Activated CD4-positive, alpha-beta T cell treated with anti-CD3 and anti-CD28 coated beads for 24 hours (primary cell): ENCODE measurements at regions not wholly inside any gene's neighbourhood (a gene's known extent, or its start where the extent isn't known, plus 50 kb on each side); places are given as distances from the start of the nearest gene placed in this dataset.

Source experiments
- DNase-seq, 2 donors: peaks; one replicate each; pipeline ENCODE4 v3.0.0-alpha.2; 2020; ENCODE audit warnings: low read depth in 2 of 2

DNA sequence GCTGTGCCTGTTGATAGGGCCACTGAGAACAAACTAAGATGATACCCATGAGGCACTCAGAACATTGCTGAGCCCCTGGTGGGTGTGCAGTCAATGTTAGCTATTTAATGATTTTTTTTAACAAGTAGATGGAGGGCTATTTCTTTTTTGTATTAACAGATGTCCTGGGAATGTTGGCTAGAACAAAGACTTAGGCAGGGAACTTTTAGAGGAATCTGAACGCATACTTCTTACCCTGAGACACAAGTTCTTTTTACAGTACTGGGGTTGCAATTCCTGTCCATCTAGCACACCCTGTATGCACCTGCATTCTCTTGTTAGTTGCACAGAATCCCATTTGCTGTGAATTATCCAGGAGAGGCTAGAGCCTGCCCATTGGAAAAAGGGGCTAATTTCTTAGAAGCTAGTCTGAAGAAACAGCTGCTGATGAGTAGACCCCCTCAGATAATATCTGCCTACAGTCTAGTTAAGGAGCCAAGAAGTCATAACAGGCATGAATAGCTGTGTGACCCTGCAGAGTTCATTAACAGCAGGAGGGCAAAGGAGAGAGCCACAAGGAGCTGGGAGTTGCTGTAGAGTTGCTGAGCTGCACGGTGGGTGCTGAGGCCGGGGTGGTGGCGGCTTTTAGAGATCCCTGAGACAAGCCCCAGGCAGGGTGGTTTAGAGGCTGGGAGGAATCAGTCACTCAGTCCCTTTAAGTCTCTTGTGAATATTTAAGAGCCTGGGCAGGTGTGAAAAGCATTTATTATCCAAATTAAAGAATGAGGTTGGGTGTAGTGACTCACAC is 103.7 kb upstream of the FZD8 start:
- no peak for DNase-seq

DNA sequence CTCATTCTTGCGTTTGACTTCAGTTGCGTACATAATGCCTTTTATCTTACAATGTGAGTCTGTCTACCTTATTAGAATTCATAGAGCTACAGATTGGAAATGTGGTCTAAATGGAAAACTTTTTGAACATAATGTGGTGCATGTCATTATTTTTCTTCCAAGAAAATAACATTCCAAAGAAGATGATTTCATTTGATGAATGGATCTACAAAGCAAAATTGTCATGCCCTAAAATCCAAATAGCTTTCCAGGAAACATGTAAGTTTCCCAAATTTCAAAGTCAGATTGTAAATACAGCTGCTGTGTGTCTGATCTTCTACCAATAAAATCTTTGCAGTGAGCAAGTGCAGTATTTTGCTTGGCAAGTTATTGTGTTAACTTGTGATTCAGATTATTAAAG is 101.8 kb upstream of the FZD8 start:
- DNase-seq: no peak

DNA sequence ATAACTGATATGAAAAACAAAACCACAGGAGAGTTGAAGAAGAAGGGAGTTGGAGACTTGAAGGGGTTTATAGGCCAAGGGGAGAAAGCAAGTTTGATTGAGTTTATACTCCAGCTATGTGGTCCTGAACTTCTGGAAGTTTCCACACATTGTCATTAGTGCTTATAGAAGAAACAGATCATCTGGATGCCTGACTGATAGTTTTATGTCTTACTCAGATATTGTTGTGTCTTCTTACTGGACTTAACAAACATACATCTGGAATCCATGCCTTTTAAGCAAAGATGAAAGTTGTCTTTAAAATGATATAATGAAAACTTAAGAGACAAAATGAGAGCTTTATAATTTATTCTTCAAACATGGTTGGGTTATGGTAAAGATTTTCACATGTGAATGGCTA is 101.3 kb upstream of the FZD8 start:
- DNase-seq: no peak

DNA sequence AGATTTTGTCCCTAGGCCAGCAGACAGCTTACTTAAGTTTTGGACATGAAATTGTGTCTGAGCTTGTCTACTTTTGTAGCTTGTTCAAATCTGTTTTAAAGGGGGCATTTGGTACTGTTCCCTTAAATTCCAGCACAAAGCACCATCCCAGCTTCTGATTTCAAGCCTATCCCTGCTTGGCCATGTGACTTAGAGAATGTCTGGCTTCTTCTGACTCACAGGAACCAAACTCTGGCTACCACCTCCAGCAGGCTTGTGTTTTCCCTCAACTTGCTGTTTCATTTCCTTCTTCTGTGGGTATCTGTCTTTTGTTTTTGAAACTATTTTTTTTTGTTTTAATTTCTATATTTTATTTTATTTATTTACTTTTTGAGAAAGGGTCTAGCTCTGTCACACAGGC is 97.9 kb upstream of the FZD8 start:
- DNase-seq: no peak

DNA sequence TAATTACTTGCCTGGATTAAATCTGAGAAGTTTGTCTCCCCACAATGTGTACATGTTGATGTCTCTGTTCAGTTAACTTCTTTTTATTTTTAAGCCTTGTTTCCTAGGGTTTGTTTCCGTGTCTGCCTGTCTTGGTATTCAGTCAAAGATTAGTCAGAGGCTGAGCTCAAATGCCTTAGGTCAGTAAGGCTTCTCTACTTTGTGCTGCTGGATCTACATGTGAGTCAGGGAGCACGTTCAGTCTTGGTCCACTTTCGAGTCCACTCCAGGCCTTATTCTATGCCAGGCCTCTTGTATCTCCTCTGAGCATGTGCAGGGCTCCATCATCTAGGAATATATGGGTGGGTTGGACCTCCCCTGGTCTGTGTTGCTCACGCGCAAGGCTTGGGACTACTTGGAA is 93.3 kb upstream of the FZD8 start:
- no peak for DNase-seq

DNA sequence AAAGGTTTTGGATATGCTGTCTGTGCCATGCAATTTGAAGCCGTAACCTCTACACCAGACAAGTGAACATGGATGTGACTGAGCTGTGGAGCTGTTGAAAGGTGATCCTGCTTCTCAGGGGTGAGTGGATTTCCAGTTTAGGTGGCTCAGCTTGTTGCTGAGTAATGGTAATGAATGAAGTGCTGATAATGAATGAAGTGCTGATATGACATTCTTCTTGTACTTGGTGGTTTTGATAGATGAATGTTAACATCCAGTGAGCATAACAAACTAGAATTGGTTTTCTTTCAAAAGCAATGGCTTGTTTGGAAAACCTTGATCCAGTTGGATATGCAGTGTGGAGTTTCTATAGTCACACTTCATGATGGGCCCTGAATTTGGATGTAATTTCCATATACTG is 89.7 kb upstream of the FZD8 start:
- no peak for DNase-seq

DNA sequence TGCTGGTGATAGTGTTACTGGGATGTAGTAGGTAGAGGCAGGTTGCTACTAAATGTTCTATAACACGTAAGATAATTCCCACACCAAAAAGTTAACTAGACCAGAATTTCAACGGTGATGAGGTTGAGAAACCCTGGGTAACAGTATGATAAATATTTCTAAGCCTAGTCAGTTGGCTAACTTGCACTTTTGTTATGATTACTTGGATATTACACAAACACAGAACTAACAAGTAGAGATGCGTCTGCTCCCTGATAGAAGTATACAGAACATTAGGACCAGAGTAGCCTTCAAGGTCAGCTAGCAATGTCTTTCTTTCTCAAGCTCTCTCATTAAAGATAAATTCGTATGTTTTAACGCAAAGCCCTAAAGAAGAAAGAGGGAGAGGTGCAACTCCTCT is 86.2 kb upstream of the FZD8 start:
- DNase-seq: no peak

DNA sequence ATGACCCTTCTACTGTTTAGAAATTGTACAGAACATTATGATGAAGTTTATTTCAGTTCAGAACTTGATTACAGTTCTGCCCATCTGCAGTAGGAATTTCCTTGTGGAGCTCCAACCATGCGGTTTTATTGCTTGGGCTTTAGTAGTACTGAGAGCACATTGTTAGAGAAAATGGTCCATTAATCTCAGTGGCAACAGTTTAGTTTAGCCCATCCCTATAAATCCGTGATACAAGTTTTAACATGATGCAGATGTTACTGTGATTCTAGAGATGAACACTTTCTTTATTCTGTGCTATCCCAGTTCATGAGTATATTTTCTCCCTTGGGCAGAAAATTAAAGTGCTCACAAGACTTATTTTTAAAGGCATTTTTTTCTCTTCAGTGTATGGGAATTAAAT is 84.8 kb upstream of the FZD8 start:
- no peak for DNase-seq

DNA sequence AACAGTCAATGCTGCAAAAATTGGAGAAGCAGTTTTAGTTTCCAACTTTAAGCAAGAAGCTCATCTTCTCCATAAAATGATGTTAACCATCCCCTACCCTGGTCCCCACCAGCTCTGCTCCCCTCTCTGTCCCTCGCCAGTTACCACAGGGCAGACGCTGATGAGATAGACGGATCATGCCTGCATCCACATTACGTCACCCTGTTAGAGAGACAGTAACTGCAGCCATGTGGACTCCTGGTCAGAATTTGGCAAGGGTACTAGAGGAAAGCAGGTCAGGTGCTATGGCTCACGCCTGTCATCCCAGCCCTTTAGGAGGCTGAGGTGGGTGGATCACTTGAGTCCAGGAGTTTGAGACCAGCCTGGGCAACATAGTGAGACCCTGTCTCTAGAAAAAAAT is 81.9 kb upstream of the FZD8 start:
- DNase-seq: no peak

DNA sequence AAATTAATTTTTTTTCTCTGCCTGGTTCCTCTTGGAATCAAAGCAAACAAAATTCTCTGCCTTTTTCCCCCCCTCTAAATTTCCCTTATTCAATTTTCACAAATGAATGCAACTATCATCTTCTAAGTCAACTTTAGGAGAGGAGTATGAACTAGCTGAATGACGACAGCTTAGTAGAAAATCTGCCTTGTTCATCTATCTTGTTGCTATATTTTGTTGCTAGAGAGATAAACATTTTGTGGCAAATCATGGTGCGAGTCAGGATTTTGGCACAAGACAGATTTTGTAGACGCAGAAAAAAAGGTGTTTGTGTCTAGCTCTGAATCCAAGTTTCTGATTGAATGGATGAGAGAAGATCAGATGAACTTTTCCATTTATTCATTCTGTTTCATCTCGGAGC is 81.0 kb upstream of the FZD8 start:
- no peak for DNase-seq

DNA sequence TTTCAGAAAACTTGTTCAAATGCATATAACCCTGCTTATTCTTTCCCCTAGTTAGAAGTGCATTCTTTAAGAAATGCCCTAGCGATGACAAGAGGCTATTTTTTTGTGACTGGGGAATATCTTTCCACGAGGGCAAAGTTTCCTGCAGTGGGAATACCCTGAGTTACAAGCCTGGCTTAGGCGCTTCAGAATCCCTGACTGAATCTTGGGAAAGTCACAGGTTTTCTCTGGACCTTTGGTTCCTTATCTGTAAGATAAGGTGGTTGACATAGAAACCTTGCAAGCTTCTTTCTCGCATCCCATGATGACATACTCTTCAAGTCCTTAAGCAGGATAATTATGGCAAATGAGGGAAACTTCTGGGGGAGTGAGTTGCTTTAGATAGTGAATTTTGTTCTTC is 80.5 kb upstream of the FZD8 start:
- no peak for DNase-seq

DNA sequence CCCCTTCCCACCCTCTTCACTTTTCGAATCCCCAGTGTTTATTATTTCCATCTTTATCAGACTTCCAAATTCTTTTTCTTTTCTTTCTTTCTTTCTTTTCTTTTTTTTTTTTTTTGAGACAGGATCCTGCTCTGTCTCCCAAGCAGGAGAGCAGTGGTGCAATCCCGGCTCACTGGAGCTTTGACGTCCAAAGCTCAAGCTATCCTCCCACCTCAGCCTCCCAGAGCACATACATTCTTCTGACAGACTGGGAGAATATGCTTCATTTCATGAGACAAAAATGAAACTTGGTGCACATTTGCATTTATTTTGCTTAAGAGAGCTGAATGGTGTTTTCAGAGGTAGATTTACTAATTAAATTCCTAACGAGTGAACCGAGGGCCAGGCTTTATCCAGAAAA is 80.1 kb upstream of the FZD8 start:
- DNase-seq: no peak

DNA sequence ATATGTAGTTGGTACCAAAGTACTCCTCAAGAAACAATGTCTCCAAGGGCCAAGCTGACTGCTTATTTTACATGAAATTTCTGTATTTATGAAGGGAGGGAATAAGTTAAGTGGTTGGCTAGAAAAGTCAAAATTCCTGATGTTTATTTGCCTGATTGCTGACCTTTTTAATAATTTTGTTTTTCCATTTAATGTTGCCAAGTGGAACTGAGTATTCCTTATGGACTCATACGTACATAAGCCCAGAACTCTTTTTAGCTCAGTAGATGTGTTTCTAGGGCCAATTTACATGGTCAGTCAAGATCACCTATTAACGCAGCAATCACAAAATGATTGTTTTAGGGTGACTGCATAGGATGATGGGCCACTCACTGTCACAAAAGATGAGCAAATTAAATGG is 78.3 kb upstream of the FZD8 start:
- DNase-seq: no peak

DNA sequence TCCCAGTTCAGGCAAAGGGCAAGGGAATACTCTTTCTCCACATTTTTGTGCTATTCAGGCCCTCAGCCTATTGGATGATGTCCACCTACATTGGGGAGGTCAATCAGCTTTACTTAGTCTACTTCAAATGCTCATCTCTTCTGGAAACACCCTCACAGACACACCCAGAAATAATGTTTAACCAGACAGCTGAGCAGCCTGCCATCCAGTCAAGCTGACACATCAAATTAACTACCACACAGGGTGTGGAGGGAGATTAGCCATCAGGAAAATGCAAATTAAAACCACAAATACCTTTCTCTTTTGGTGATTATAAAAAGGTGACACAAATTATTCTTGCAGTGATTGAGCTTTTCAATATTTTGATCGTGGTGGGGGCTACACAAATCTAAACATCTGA is 74.7 kb upstream of the FZD8 start:
- DNase-seq: no peak

DNA sequence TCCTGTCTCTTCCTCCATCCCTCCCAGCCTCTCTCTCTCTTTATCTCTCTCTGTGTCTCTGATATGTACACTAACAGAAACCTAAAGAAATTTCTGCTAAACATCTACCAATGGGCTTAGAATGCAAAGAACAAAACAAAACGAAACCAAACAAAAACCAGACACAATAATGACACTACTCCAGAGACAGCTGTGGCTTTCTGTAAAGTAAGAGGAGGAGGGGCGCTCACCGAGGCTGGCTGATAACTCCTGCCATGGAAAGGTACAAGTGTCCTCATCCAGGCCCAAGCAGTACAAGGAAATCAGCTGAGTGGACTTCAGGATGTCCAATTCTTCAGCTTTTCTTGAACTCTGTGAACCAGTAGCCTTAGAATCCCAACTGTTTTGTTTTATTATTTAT is 70.4 kb upstream of the FZD8 start:
- no peak for DNase-seq

DNA sequence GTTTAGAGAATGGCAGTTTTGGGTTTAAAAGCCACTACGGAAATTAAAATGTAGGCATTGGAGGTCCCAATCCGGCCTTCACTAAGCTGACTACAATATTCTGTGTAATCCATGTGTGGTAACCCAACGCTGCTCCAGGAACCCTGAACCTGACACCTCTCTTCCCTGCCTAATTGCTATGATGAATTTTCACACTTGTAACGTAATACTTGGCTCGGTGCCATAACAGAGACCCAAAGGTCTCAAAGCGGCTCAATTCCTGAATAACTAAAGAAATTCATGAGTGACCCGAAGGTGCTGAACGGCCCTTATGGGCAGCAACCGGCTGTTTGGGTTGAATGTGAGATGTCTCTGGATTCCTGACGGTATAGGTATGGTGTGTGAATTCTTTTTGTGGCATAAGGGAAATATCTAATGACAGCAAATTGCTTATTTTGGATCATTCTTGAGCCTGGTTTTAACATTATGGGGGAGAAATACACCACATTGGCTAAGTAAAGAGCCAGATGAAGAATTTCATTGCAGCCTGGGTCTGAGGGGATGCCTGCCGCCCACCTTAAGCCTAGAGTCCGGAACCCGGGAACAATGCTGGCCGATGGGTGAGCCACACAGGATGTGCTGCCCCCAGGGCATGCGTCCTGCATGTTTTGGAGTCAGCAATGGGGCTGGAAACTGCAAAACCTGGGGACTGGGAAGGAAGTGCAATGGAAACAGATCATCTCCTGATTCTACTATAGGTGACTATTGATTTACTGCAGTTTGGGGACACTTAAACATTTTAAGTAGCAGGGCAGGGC is 69.7 kb upstream of the FZD8 start:
- no peak for DNase-seq

DNA sequence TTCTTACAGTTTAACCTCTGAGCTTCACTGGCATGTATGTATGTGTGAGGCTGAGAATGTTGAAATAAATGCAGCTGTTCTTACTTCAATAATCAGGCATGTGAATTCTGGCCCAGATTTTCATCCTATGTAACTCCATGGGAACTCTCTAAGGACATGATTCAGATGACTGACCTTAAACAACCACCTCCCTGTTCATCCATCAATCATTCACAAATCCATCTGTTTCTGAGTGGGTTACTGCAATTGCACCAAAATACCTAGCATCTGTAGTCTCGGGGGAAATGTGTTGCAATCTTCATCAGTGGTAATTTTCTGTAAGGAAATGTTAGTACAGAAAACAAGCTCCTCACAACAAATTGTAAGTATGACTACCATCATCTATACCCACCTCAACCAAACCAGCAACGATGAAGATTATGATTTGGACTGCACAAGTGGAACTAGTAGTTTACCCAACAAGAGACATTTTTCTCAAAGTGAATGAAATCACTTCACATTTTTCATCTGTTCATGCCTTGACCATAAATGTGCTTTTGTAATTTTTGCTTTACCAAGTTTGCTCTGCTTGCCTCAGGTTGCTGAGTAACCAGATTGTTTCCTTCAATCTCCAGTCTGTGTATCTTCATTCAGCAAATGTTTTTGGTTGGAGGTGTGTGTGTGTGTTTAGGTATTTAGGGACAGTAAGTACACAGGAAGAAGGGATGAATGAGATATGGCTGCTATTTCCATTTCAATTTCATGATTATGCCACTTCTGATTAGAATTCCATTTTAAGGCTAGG is 65.7 kb upstream of the FZD8 start:
- DNase-seq: no peak

DNA sequence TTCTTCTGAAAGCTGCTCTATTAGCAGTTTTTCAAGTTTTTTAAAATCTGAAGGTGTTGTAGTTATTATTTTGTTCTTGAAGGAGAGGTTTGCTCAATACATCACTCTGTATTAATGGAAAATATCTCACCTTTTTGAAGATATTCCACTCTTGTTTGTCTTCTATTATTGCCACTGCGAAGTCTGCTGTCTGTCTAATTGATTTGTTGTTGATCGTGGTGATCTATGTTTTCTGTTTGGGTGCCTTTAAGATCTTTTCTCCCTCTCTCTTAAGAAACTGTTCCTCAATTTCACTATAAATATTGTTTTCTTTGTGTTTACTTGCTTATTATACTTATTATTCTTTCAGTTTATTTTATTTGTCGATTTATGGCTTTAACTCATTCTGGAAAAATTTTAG is 64.9 kb upstream of the FZD8 start:
- no peak for DNase-seq

DNA sequence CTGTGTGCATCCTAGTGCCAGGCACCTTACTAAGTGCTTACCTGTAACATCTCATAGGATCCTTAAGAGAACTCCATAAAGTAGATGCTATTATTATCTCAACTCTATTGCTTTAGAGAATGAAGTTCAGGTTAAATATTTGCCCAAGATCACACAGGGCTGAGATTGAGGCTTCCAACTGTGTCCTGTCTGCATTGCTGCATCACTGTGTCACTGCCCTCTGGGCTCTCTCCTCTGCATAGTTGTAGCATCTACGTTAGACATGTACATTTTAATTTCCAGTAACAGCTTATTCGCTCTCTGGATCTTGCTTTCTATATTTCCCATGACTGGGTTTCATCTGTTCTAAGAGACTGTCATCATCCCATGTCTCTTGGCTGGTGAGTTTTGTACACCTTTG is 63.6 kb upstream of the FZD8 start:
- no peak for DNase-seq

DNA sequence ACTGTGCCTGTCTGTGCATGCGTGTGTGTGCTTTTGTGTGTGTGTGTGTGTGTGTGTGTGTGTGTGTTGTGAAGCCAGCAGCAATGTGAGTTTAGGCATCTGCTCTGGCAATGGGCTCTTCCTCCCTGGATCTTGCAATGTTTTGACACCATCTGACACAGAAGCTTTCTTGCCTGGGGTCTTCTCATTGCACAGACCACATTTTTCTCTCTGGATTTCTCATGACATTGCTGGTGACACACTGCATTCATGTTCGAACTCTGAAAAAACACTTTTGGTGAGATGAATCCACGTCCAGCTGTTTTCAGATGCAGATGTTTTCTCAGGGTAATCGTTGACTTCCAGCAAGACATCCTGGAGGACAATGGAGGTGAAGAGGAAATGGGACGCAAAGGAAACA is 63.0 kb upstream of the FZD8 start:
- no peak for DNase-seq

DNA sequence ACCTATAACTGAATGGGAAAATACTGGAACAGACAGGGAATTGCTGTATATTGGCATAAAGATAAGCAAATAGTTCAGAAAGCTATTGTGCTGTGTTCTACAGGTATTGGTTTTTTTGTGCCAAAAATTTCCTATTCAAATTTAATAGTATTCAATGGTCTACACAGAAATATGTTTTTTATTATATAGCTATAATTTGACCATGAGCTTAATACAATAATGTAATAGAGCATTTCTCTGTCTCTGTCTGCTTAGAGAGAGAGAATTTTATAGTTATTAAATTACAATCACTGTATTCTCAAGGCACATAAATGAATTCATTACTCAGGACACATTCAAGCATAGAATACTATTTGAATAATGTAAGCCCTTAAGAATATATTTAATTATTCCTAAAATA is 62.3 kb upstream of the FZD8 start:
- DNase-seq: no peak

DNA sequence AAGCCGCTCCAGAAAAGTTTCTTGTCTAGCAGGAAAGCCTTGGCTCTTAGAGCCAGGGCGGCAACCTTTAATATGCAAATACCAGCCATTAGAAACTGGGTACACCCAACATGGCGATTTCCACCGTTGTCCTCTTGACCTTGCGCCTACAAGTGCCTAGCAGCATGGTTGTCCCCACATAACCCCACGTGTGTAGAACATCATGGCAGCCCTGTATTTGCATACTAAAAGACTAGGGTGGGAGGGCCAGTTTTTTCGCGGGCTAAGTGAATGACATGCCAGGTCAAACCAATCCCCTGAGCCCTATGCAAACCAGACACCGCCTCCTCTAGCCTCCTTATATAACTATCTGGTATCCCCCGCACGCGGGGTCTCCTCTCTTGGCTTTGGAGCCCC is 58.4 kb upstream of the FZD8 start:
- no peak for DNase-seq
